ENCODE measurements at regions not wholly inside any gene's neighbourhood (a gene's known extent, or its start where the extent isn't known, plus 50 kb on each side); places are given as distances from the start of the nearest gene placed in this dataset.

DNA sequence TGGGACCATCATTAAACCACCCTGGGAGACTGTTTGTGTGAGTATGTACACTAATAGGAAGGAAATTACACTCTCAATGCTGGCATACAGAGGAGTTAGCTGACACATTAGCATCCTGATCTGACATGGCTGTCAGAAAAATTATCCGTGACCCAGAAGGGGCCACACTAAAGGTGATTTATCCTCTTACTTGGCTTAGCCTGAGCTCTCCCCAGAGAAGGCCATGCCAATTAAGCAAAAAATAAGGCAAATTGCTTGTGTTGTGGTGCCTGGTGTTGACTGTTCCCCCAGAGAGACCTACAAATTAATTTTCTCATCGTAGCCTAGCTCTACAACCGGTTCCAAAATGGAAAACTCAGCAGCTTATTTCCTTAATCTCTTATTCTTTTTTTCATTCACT lies 992.3 kb downstream of the KCNMA1 start:
- H3K4me3 ChIP-seq: no peak overlapping the region
- no peaks in the 10 kb centered on the region for H3K9me3 ChIP-seq
- WGBS, 5 donors: 75 to 84% (median 81%) methylated on average over 3 of the region's 3 CpGs
- intact Hi-C loops (cut with DNase I; ENCODE audit: low total_unique reads): no loop called here
- no peak overlapping the region for H3K27ac ChIP-seq
- no peaks in the 10 kb centered on the region for H3K36me3 ChIP-seq
- H3K27me3 ChIP-seq: no peaks in the 10 kb centered on the region
- H3K4me1 ChIP-seq: peaks cover 0 to 39% (median 10%) of the 10 kb centered on the region in 4 donors
- TF ChIP-seq POLR2AphosphoS5 (IDR thresholded peaks at IDR 0.05) (no peak), POLR2A (IDR thresholded peaks at IDR 0.05) (no peak), EP300 (IDR thresholded peaks at IDR 0.05) (no peak)
- TF ChIP-seq, protein P1, sequence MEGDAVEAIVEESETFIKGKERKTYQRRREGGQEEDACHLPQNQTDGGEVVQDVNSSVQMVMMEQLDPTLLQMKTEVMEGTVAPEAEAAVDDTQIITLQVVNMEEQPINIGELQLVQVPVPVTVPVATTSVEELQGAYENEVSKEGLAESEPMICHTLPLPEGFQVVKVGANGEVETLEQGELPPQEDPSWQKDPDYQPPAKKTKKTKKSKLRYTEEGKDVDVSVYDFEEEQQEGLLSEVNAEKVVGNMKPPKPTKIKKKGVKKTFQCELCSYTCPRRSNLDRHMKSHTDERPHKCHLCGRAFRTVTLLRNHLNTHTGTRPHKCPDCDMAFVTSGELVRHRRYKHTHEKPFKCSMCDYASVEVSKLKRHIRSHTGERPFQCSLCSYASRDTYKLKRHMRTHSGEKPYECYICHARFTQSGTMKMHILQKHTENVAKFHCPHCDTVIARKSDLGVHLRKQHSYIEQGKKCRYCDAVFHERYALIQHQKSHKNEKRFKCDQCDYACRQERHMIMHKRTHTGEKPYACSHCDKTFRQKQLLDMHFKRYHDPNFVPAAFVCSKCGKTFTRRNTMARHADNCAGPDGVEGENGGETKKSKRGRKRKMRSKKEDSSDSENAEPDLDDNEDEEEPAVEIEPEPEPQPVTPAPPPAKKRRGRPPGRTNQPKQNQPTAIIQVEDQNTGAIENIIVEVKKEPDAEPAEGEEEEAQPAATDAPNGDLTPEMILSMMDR (IDR thresholded peaks at IDR 0.05): no peak
- DNase-seq: no peak

DNA sequence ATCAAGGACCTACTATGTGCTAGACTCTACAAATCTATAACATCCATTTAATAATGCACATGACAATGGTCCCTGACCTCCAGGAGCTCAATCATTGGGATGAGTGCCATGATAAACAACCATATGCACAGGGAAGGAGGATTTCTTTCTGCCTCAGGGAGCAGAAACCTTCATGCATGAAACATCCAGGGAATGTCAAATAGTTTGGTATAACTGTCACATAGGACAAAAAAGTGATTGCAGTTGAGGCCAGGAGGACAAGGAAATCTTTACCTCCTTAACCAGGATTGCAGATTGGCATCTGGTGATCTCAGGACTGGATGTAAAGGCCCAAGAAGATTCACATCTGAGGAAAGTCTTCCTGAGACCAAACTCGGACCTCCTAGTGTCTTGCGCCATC lies 993.1 kb downstream of the KCNMA1 start:
- intact Hi-C loops (cut with DNase I; ENCODE audit: low total_unique reads): no loop called here
- no peaks in the 10 kb centered on the region for H3K36me3 ChIP-seq
- TF ChIP-seq, protein P1 (IDR thresholded peaks at IDR 0.05): no peak
- TF ChIP-seq POLR2AphosphoS5 (IDR thresholded peaks at IDR 0.05): no peak
- TF ChIP-seq EP300 (IDR thresholded peaks at IDR 0.05): no peak
- TF ChIP-seq POLR2A (IDR thresholded peaks at IDR 0.05): no peak
- 89 to 98% (median 94%) methylated on average over 2 of the region's 2 CpGs for WGBS, 5 donors
- no peaks in the 10 kb centered on the region for H3K27me3 ChIP-seq
- H3K27ac ChIP-seq: no peak overlapping the region
- H3K9me3 ChIP-seq: no peaks in the 10 kb centered on the region
- DNase-seq: no peak
- H3K4me1 ChIP-seq: peaks cover 0 to 32% (median 5%) of the 10 kb centered on the region in 4 donors
- no peak overlapping the region for H3K4me3 ChIP-seq

DNA sequence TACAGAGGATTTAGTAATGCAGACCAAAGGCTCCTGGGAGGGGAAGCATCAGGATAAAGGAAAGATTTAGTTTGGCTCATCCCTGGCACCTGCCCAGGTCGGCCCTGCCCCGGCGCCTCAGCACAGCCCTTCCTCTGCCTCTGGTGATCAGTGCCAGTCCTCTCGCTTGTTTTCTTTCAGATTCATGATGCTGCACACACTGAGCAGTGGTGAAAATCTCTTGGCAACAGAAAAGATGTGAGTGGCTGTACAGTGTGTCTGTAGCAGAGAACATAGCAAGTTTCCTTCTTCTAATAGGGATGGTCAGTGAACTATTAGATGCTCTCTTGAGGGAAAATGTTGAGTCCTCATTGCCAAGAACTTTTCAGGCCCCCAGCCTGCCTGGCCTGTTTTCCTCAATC lies 994.1 kb downstream of the KCNMA1 start:
- H3K9me3 ChIP-seq: no peaks in the 10 kb centered on the region
- H3K4me3 ChIP-seq: no peak overlapping the region
- H3K27ac ChIP-seq: no peak overlapping the region
- DNase-seq: peak in 1 of 2 donors; percentile 62
- WGBS, 5 donors: 45 to 75% (median 54%) methylated on average over 4 of the region's 4 CpGs
- intact Hi-C loops (cut with DNase I; ENCODE audit: low total_unique reads): no loop called here
- H3K27me3 ChIP-seq: no peaks in the 10 kb centered on the region
- TF ChIP-seq POLR2AphosphoS5 (IDR thresholded peaks at IDR 0.05): no peak
- no peak for TF ChIP-seq POLR2A (IDR thresholded peaks at IDR 0.05)
- no peak for TF ChIP-seq EP300 (IDR thresholded peaks at IDR 0.05)
- TF ChIP-seq, protein P1 (IDR thresholded peaks at IDR 0.05): no peak
- H3K4me1 ChIP-seq: peaks cover 0 to 26% (median 0%) of the 10 kb centered on the region in 4 donors
- H3K36me3 ChIP-seq: no peaks in the 10 kb centered on the region

DNA sequence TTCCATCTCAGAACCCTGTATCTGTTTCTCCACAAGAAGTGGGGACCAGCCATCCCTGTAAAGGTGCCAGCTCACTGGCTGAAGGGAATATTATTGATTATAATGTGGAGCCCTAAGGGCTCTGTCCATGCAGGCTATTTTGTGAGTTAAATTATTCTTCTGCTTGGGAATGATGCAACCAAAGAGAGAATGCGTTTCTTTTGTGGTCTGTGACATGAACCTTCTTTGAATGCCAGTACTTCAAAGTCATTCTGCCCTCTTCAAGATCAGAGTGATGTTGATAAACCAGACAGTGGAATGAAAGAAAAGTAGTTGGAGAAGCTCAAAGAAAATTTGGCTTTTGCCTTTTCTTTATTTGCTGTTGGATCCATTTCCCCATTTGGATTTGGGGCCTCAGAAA lies 995.2 kb downstream of the KCNMA1 start:
- 74 to 84% (median 80%) methylated on average over 1 of the region's 1 CpG for WGBS, 5 donors
- intact Hi-C loops (cut with DNase I; ENCODE audit: low total_unique reads): no loop called here

More for the DNA sequence above, 995.2 kb downstream of the KCNMA1 start:
- Histone ChIP-seq H3K9me3 (no peaks in the 10 kb centered on the region), H3K27ac (no peak overlapping the region), H3K27me3 (no peaks in the 10 kb centered on the region), H3K4me1 (peaks cover 0 to 26% (median 0%) of the 10 kb centered on the region in 4 donors), H3K36me3 (no peaks in the 10 kb centered on the region), H3K4me3 (no peak overlapping the region)
- DNase-seq: no peak
- TF ChIP-seq POLR2AphosphoS5 (IDR thresholded peaks at IDR 0.05) (no peak), EP300 (IDR thresholded peaks at IDR 0.05) (no peak), POLR2A (IDR thresholded peaks at IDR 0.05) (no peak)
- TF ChIP-seq, protein P1 (IDR thresholded peaks at IDR 0.05): no peak
